Erythroblast (primary cell): ENCODE measurements at regions not wholly inside any gene's neighbourhood (a gene's known extent, or its start where the extent isn't known, plus 50 kb on each side); places are given as distances from the start of the nearest gene placed in this dataset.

ENCODE experiments used
- DNase-seq, 2 experiments: peaks; one replicate each; lab custom pipeline; 2025; lab: John Stamatoyannopoulos, UW
- GATA1 ChIP-seq: IDR thresholded peaks from 2 replicates; pipeline ENCODE4 v1.6.1; 2011; ENCODE audit warnings: low read depth, mild to moderate bottlenecking, control low read depth, low read length, moderate library complexity
- POLR2A ChIP-seq: IDR thresholded peaks from 2 replicates; pipeline ENCODE4 v1.6.1; 2011; ENCODE audit warnings: mild to moderate bottlenecking, low read length

DNA sequence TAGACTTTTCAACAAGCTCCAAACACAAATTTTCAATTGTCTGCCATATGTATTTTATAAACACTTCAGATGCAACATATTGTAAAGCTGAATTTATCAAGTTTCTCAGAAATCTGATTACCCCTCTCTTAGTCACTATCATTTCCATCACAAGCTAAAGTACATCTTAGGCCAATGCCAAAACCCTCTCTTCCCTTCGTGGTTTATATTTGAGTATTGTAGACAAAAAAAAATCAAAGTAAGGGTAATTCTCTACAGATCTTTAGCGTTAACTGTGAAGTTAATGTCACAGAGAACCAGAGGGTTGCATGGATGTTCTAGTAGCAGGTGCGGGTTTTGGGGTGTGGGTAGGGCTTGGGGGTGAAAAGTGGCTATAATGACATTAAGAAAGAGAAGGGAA is 387.7 kb upstream of the PTGER4 start:
- no peak for TF ChIP-seq GATA1
- TF ChIP-seq POLR2A = no peak
- no peak for DNase-seq

DNA sequence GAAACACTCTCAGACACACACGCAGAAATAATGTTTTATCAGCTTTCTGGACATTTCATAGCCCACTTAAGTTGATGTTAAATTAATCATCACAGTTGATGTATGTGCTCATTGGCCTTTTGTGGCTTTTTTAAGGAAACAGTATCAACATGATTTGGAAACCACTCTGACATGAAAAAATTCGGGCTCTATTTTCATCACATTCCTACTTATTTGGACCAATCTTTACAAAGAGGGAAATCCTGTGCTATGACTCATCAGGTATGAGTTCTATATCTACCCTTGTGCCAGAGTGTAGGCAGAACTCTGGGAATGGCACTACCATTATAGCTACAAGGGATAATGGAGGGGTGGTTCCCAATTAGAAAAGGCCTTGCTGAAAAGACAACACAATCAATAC is 388.4 kb upstream of the PTGER4 start:
- no peak for DNase-seq
- TF ChIP-seq GATA1 (no peak), POLR2A (no peak)

- no peak for TF ChIP-seq GATA1
- no peak for TF ChIP-seq POLR2A
- no peak for DNase-seq
Observed at GRCh38 chr5:40288800-40289485, 390.8 kb upstream of the PTGER4 start.

GRCh38 chr5:40284863-40285262 is 394.9 kb upstream of the PTGER4 start:
- DNase-seq = no peak
- TF ChIP-seq POLR2A = no peak
- TF ChIP-seq GATA1 = no peak

- TF ChIP-seq POLR2A (no peak), GATA1 (no peak)
- no peak for DNase-seq
Observed at GRCh38 chr5:40278881-40279280, 400.8 kb upstream of the PTGER4 start.

- no peak for DNase-seq
- TF ChIP-seq POLR2A (no peak), GATA1 (no peak)
Observed at GRCh38 chr5:40277161-40277906, 402.4 kb upstream of the PTGER4 start.

DNA sequence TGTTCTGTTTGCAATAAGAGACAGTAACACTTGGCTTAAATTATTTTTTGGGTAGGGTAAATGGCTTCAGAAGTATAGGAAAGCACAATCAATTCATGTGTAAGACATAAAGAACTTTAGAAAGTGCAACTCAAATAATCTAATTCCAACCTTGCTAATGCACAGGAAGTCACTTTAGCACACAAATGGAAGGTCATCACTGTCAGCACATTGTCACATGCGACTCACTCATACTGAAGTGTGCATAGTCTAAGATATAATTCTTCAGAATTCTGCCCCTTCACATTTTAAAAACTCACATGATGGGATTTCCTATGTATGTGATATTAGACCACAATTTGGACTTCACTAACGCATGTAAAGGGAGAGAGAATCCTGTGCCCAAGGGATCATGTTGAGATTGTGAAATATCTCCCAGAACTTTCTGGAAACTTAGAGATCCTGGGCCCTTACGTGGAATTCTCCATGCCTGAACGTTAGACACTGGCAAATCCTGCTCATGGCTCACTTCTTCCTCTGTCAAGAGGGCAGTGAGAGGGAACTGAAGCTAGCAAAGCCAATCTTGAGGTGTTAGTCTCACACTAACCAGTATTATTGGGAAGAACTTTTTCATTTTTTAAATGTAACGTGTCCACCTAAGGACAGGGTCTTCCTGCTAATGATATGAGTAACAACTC is 403.2 kb upstream of the PTGER4 start:
- TF ChIP-seq POLR2A (no peak), GATA1 (no peak)
- no peak for DNase-seq

DNA sequence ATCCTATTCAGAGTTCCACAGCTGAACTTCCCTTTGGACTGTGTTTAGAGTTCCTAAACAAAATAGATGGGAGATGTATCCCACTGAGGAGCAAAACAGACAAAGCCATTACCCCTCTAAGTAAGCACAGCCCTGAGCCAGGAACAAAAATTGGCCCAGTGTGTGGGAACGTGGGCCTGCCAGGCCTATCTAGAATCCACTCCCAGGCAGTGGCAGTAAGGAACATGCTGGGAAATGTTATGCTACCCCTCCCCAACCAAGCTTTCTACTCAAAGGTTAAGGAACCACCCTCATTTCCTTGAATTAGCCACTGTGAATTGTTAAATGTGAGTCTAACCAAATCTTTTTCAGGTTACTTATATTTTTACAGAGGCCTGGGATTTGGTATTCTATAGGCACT is 405.1 kb upstream of the PTGER4 start:
- DNase-seq = no peak
- TF ChIP-seq GATA1 (no peak), POLR2A (no peak)

DNA sequence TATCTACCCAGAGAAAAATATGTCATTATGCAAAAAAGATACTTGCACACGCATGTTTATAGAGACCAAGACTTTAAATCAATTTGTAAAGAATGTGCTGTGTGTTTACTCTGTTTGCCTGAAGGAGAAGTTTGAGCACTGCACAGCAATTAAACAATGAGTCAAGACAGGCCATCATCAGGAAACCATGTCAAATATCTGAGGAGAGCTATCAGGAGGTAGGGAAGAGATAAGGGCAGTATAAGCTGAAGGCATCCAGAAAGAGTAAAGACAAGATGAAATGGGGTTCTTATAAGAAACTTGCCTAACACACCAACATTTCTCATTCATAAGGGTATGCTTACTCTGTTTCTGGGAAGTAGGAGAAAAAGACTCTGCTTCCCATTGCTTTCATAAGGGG is 405.8 kb upstream of the PTGER4 start:
- DNase-seq = no peak
- no peak for TF ChIP-seq POLR2A
- TF ChIP-seq GATA1 = no peak

GRCh38 chr5:40271476-40271875 is 408.2 kb upstream of the PTGER4 start:
- no peak for DNase-seq

DNA sequence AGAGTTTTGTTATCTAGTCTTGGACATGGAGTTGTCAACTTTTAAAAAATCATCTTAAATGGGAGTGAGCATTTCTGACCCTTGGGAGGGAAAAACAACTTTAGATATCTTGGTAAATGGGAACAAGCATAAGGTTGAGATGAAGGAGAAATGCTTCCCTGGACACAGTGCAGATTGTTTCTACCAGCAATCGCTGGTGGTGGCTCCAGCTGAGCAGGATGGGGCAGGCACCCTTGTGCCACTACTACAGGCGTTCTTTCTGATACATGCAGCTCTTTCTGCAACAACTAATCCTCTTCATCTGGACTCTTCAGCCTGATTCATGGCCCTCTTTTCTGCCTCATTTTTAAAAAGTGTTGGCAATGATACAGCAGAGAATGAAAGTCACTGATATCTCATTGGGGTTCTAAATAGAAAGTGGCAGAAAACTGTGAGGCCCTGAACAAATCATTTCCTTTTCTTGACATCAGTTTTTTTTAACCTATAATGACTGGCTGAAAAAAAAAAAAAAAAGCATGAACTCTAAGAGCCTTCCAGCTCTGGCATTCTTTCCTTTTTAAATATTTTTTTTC is 409.4 kb upstream of the PTGER4 start:
- no peak for DNase-seq

More at GRCh38 chr5:40271476-40271875, 408.2 kb upstream of the PTGER4 start:
- TF ChIP-seq POLR2A (no peak), GATA1 (no peak)

DNA sequence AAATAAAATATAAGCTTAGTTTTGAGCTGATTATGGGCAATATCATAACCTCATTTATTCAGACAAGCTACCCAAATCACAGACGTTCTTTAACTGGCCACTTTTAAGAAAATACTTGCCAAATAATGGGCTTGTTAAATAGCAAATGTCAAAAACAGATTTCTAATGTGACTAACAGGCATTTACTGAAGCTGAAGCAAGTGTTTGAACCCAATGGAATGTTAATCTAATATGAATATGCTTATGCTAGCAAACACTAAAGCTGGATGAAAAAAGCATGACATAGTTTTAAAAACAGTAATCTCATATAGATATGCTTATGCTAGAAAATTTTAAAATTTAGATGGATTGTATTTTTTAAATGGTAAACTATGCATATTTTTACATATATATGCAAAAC is 411.6 kb upstream of the PTGER4 start:
- no peak for TF ChIP-seq GATA1
- no peak for TF ChIP-seq POLR2A
- DNase-seq = no peak

More for the DNA sequence above, 409.4 kb upstream of the PTGER4 start:
- TF ChIP-seq GATA1 = no peak
- TF ChIP-seq POLR2A = no peak

GRCh38 chr5:40266952-40267351 is 412.8 kb upstream of the PTGER4 start:
- TF ChIP-seq GATA1 (no peak), POLR2A (no peak)
- no peak for DNase-seq

- no peak for TF ChIP-seq GATA1
- no peak for TF ChIP-seq POLR2A
- DNase-seq = no peak
Observed at GRCh38 chr5:40261984-40262383, 417.7 kb upstream of the PTGER4 start.
